Mucosa of gallbladder (tissue), 1 donor: ENCODE measurements at regions not wholly inside any gene's neighbourhood (a gene's known extent, or its start where the extent isn't known, plus 50 kb on each side); places are given as distances from the start of the nearest gene placed in this dataset.

Experiments used
- DNase-seq: peaks from one replicate; pipeline ENCODE4 v3.0.0-alpha.2; 2020; ENCODE audit warnings: low spot score
- donor health status: DM: no; HTN: no; CAD: no.

DNA sequence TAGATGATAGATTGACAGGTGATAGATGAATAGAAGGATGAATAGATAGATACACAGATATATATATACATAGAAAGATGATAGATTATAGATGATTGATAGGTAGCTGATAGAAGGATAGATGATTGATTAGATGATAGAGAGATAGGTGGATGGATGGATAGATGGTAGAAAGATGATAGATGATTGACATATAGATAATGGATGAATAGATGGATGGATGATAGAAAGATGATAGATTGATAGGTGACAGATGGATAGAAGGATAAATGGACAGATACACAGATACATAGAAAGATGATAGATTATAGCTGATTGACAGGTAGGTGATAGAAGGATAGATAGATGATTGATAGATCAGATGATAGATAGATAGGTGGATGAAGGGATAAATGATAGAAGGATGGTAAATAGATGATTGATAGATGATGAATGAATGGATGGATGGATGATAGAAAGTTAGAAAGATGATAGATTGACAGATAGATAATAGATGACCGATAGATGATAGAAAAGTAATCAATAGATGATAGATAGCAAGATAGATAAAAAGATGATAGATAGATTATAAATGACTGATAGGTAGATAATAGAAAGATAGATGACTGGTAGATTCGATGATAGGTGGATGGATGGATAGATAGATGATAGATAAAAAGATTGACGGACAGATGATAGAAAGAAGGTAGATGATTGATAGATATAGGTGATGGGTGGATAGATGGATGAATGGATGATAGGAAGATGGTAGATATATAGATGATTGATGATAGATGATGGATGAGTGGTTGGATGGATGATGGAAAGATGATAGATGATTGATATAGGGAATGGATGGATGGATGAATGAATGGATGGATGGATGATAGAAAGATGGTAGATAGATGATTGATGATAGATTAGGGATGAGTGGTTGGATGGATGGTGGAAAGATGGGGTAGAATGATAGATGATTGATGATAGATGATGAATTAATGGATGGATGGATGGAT lies 80.4 kb downstream of the MICALL2 start:
- no peak for DNase-seq

DNA sequence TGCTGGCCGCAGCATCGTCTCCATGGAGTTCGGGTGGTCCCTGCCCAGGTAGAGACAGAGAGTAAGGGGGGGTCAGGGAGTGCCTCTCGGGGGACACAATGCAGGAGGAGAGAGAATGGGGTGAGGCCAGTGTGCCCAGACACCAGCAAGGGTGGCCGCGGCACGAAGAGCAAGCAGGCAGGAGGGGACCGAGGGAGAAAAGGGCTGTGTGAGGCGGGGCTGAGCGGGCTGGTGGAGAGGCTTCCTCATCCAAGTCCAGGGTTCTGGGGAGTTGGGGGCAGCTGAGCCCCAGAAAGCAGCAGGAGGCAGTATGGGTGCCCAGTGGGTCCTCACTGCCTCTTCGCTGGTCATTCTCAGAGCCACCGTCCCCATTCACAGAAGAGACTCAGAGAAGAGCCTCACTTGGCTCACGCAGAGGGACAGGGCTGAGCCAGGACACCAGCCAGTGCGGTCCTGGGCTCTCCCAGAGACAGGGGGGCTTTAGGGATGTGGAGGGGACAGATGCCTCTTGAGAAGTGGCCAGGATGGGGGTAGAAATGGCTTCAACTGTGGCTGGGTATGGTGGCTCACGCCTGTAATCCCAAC lies 78.9 kb downstream of the MICALL2 start:
- DNase-seq: no peak

DNA sequence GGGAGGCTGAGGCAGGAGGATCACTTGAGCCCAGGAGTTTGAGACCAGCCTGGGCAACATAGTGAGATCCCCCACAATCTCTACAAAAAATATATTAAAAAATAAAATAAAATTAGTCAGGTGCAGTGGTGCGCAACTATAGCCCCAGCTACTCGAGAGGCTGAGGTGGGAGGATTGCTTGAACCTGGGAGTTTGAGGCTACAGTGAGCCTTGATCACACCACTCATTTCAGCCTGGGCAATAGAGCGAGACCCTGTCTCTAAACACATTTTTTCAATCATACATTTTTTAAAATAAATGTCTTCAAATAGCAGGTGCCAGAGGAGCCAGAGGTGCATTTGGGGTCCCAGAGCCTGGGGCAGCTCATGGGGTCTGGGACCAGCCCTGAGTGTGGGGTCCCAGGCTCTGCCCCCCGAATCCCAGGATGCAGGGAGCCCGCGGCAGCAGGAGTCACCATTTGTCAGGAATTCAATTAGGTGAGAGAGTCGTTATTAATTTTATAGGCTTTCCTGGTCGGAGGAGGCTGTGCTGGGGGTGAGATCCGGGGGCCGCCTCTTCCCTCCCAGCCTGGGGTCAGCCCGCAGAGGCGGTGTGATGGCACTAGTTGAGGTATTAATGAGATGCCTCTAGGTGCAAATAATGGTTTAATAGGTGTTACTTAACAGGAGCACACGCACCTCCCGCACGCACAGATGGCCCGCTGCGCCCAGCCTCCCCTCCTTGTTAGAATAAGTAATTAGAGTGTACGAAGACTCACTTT lies 78.3 kb downstream of the MICALL2 start:
- DNase-seq: no peak

DNA sequence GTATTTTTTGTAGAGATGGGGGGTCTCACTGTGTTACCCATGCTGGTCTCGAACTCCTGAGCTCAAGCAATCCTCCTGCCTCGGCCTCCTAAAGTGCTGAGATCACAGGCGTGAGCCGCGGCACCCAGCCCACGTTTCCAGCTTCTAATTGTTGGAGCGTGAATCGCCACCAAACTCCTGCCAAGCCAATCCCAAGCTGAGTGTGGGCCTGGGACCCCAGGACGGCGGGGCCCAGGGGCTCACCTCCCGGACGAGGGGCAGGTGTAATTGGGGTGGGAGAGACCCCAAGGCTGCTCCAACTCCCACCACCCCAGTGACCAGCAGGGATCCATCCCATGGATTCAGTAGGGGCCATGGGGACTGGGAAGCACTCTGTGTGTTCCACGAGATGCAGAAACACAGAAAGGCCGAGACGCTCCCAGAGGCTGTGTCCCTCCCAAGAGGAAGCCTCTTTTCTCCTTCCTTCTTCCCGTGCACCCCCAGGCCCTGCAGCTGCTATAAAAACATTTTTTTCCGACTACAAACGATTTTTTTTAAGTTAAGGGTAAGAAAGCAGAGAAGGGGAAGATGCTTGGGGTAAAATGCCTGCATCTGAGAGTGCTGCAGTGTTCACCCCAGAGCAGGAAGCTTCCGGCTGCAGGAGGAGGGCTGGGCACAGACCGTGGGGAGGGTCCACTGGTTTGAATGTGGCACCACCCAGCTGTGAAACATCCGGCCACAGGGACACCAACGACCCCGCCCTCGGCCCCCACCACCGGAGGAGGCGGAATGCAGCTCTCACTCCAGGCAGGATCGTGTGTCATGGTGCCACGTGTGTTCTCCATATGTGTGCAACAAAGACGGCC lies 76.5 kb downstream of the MICALL2 start:
- no peak for DNase-seq

DNA sequence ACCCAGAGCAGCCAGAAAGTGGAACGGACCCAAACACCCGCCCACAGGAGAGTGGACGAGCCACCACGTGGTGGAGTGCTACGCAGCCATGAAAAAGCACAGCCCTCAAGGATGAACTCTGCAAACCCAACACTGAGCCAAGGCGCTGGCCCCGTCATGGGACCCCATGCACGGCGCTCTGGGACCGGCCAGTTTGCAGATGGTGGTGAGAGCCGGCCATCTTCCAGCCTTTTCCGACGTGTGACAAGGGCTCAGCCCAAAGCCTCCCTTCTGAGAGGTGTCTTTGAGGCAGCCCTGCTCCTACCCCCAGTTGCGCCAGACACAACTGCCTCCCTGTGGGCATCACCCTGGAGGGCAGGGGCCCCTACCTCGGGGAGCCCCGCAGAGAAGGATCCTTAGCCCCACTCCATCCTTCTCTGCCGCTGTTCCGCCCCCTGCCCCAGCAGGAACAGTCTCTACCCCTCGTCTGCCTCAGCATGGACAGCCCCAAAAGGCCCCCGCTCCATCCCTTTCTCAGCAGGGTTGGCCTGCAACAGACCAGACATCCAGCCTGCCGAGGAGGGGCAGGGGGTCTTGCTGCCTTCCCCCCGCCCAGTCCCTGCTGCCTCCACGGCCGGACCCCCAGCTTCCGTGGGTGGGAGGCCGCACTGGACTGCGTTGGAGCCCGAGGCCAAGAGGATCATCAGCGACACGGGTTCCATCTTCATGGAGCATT lies 75.7 kb downstream of the MICALL2 start:
- no peak for DNase-seq

DNA sequence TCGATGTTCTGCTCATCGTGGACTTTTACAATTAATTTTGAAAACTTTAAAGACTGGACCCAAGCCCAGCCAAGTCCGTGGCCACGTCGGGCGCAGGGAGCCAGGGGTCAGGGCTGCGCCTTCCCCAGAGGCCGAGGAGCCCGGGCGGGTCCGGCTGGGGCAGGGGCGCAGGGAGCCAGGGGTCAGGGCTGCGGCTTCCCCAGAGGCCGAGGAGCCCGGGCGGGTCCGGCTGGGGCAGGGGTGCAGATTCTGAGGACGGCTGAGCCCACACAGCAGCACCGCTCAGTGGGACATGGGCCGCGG lies 75.2 kb downstream of the MICALL2 start:
- no peak for DNase-seq
